Cardiac muscle cell (in vitro differentiated cells and primary cell): ENCODE measurements at regions not wholly inside any gene's neighbourhood (a gene's known extent, or its start where the extent isn't known, plus 50 kb on each side); places are given as distances from the start of the nearest gene placed in this dataset.

ENCODE experiments used
- DNase-seq, 2 donors: peaks; one replicate each; pipeline versions ENCODE4 v3.0.0 to v3.0.0-alpha.2; 2010 to 2017; ENCODE audit warnings: low read depth in 1 of 2, low spot score in 1 of 2
- H3K27ac ChIP-seq: fragments of 200-600 bp; sonication (generic); 2 replicates; pipeline ENCODE4 v1.5.1; 2016
- H3K27me3 ChIP-seq: fragments of 200-600 bp; sonication (generic); 2 replicates; pipeline ENCODE4 v1.6.0; 2016; ENCODE audit warnings: control low read depth
- H3K36me3 ChIP-seq: fragments of 200-600 bp; sonication (generic); 2 replicates; pipeline ENCODE4 v1.5.1; 2016; ENCODE audit warnings: control low read depth
- H3K4me1 ChIP-seq: fragments of 200-600 bp; sonication (generic); 2 replicates; pipeline ENCODE4 v1.8.1; 2017; ENCODE audit warnings: low read depth, mild to moderate bottlenecking, mixed run types
- H3K4me3 ChIP-seq: fragments of 200-600 bp; sonication (generic); 2 replicates; pipeline ENCODE4 v1.5.1; 2016; ENCODE audit warnings: mild to moderate bottlenecking
- H3K9me3 ChIP-seq: fragments of 200-600 bp; sonication (generic); 2 replicates; pipeline ENCODE4 v1.5.1; 2017; ENCODE audit warnings: low read depth, mild to moderate bottlenecking, control low read depth
- CTCF ChIP-seq: IDR thresholded peaks from 2 replicates; pipeline ENCODE4 v1.5.1; 2012; ENCODE audit warnings: low read depth, mild to moderate bottlenecking, low read length

DNA sequence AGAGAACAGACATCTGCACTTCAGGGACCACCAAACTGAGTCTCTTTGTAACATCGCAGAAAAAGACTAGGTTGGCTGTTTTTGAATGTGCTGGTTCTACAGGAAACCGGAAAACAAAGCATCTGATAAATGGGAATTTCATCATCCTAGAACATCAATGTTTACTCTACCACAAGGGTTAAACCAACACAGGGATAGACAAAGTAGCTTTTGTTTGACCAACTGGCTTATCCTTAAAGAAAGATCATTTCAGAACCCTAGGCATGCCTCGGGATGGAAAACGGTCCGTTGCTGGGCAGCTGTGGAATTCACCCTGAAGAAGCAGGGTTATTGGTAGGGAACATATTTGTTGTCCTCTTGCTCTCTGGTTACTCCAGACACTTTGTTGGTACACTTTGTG is 2355.5 kb upstream of the AGA start:
- H3K36me3 ChIP-seq: no peaks in the 10 kb centered on the region
- H3K4me1 ChIP-seq: no peaks in the 10 kb centered on the region
- H3K27ac ChIP-seq: no peak overlapping the region
- no peaks in the 10 kb centered on the region for H3K27me3 ChIP-seq
- TF ChIP-seq CTCF: no peak
- no peaks in the 10 kb centered on the region for H3K9me3 ChIP-seq
- no peak overlapping the region for H3K4me3 ChIP-seq
- no peak for DNase-seq

- no peaks in the 10 kb centered on the region for H3K36me3 ChIP-seq
- no peak for TF ChIP-seq CTCF
- no peaks in the 10 kb centered on the region for H3K27me3 ChIP-seq
- no peak overlapping the region for H3K27ac ChIP-seq
- DNase-seq: no peak
- no peaks in the 10 kb centered on the region for H3K4me1 ChIP-seq
- no peak overlapping the region for H3K4me3 ChIP-seq
- H3K9me3 ChIP-seq: no peaks in the 10 kb centered on the region
Measured at GRCh38 chr4:179803857-179804256, 2361.6 kb upstream of the AGA start.

- H3K4me1 ChIP-seq: no peaks in the 10 kb centered on the region
- no peaks in the 10 kb centered on the region for H3K9me3 ChIP-seq
- DNase-seq: no peak
- H3K27me3 ChIP-seq: no peaks in the 10 kb centered on the region
- no peak overlapping the region for H3K4me3 ChIP-seq
- H3K36me3 ChIP-seq: no peaks in the 10 kb centered on the region
- no peak for TF ChIP-seq CTCF
- H3K27ac ChIP-seq: no peak overlapping the region
Measured at GRCh38 chr4:179804440-179804839, 2362.2 kb upstream of the AGA start.

- DNase-seq: no peak
- no peak overlapping the region for H3K4me3 ChIP-seq
- TF ChIP-seq CTCF: no peak
- no peak overlapping the region for H3K27ac ChIP-seq
- H3K27me3 ChIP-seq: no peaks in the 10 kb centered on the region
- no peaks in the 10 kb centered on the region for H3K4me1 ChIP-seq
- H3K36me3 ChIP-seq: no peaks in the 10 kb centered on the region
- no peaks in the 10 kb centered on the region for H3K9me3 ChIP-seq
Measured at GRCh38 chr4:179817317-179817716, 2375.1 kb upstream of the AGA start.

- TF ChIP-seq CTCF: no peak
- Histone ChIP-seq H3K4me1 (no peaks in the 10 kb centered on the region), H3K27me3 (no peaks in the 10 kb centered on the region), H3K27ac (no peak overlapping the region), H3K36me3 (no peaks in the 10 kb centered on the region), H3K9me3 (no peaks in the 10 kb centered on the region), H3K4me3 (no peak overlapping the region)
- DNase-seq: no peak
Measured at GRCh38 chr4:179823342-179823741, 2381.1 kb upstream of the AGA start.

- Histone ChIP-seq H3K27me3 (no peaks in the 10 kb centered on the region), H3K27ac (no peak overlapping the region), H3K4me3 (no peak overlapping the region), H3K4me1 (no peaks in the 10 kb centered on the region), H3K36me3 (no peaks in the 10 kb centered on the region), H3K9me3 (no peaks in the 10 kb centered on the region)
- TF ChIP-seq CTCF: no peak
- DNase-seq: no peak
Measured at GRCh38 chr4:179831274-179831673, 2389.0 kb upstream of the AGA start.
